H1 (cell line): ENCODE measurements at regions not wholly inside any gene's neighbourhood (a gene's known extent, or its start where the extent isn't known, plus 50 kb on each side); places are given as distances from the start of the nearest gene placed in this dataset.

Source experiments
- KDM5A ChIP-seq: fragments of 200-600 bp; IDR thresholded peaks from 2 replicates; pipeline ENCODE4 v1.7.1; 2012; ENCODE audit warnings: mild to moderate bottlenecking, low read length, inconsistent platforms, mixed read lengths
- SIN3A ChIP-seq, 2 experiments: IDR thresholded peaks in 1 of 2; conservative IDR thresholded peaks in 1 of 2; 2 replicates each; pipeline ENCODE4 v1.6.1; 2011 to 2012; ENCODE audit warnings: low read length in 2 of 2, improper control_type of control experiment in 1 of 2, low read depth in 1 of 2, mild to moderate bottlenecking in 1 of 2
- SIRT6 ChIP-seq: IDR thresholded peaks from one replicate; pipeline ENCODE4 v1.7.1; 2012; ENCODE audit warnings: low read length, inconsistent platforms

GRCh38 chr10:78953113-78953798 is 115.5 kb upstream of the ZMIZ1 start (continued):
- TF ChIP-seq KDM5A, result no peak
- no peak for TF ChIP-seq SIN3A (conservative IDR thresholded peaks at IDR 0.05 in 1 of 2, IDR thresholded peaks at IDR 0.05 in 1 of 2; ENCODE audit: low read depth in 1 of 2, low read length in 2 of 2)
- no peak for TF ChIP-seq SIRT6
